ENCODE measurements at regions not wholly inside any gene's neighbourhood (a gene's known extent, or its start where the extent isn't known, plus 50 kb on each side); places are given as distances from the start of the nearest gene placed in this dataset.

GRCh38 chr19:30094756-30095140 is 152.7 kb downstream of the URI1 start:
- TF ChIP-seq CTCF (IDR thresholded peaks at IDR 0.05): no peak
- no peak for TF ChIP-seq EZH2 (IDR thresholded peaks at IDR 0.05; ENCODE audit: borderline replicate concordance, insufficient read depth, low read depth, low read length, poor library complexity, severe bottlenecking)
